A673 (cell line): ENCODE measurements at regions not wholly inside any gene's neighbourhood (a gene's known extent, or its start where the extent isn't known, plus 50 kb on each side); places are given as distances from the start of the nearest gene placed in this dataset.

ENCODE experiments used
- BruUV-seq: library from RNA; stranded (reverse); fragments of 400-500 nt; replicated peaks from 2 replicates; lab custom pipeline; 2021; lab: Mats Ljungman, UMichigan
- CTCF ChIA-PET: fragments of 300-600 bp; sonication (Branson Sonifier 250); formaldehyde crosslinking; loops from one replicate; lab custom pipeline; 2022; ENCODE audit warnings: antibody characterized with exemption; lab: Charles Lee
- POLR2A ChIA-PET: fragments of 300-600 bp; sonication (Branson Sonifier 250); formaldehyde crosslinking; loops from one replicate; lab custom pipeline; 2022; ENCODE audit warnings: antibody characterized with exemption; ENCODE audit not compliant: low non-redundant PET; lab: Charles Lee
- DNase-seq: peaks from one replicate; pipeline ENCODE4 v3.0.0-alpha.2; 2015; ENCODE audit warnings: low spot score
- H3K27ac ChIP-seq: fragments of 200-600 bp; sonication (generic); 2 replicates; pipeline ENCODE4 v1.5.1; 2016; ENCODE audit warnings: mixed run types, low read depth, mild to moderate bottlenecking, mixed read lengths, antibody characterized with exemption, low read length; ENCODE audit not compliant: poor library complexity, severe bottlenecking
- H3K27me3 ChIP-seq: fragments of 200-600 bp; sonication (generic); replicated peaks from 2 replicates; pipeline ENCODE4 v1.6.1; 2017; ENCODE audit warnings: mixed run types, low read depth, mild to moderate bottlenecking, mixed read lengths, antibody characterized with exemption, low read length; ENCODE audit not compliant: insufficient read depth, poor library complexity
- H3K36me3 ChIP-seq: fragments of 200-600 bp; sonication (generic); 2 replicates; pipeline ENCODE4 v1.6.1; 2016; ENCODE audit warnings: mixed run types, mild to moderate bottlenecking, mixed read lengths, antibody characterized with exemption, low read length; ENCODE audit not compliant: insufficient read depth, poor library complexity, severe bottlenecking
- H3K4me1 ChIP-seq: fragments of 200-600 bp; sonication (generic); 2 replicates; pipeline ENCODE4 v1.6.1; 2017; ENCODE audit warnings: mixed run types, mild to moderate bottlenecking, mixed read lengths, antibody characterized with exemption, low read length; ENCODE audit not compliant: insufficient read depth, poor library complexity, severe bottlenecking
- H3K4me3 ChIP-seq: fragments of 200-600 bp; sonication (generic); 2 replicates; pipeline ENCODE4 v1.5.1; 2016; ENCODE audit warnings: low read depth, mixed run types, mild to moderate bottlenecking, mixed read lengths, low read length; ENCODE audit not compliant: poor library complexity, severe bottlenecking
- H3K9me3 ChIP-seq: fragments of 200-600 bp; sonication (generic); 2 replicates; pipeline ENCODE4 v1.6.1; 2016; ENCODE audit warnings: mixed run types, low read depth, mild to moderate bottlenecking, mixed read lengths, antibody characterized with exemption, low read length; ENCODE audit not compliant: poor library complexity, severe bottlenecking
- EZH2 ChIP-seq: fragments of 200-600 bp; sonication (generic); IDR thresholded peaks from 2 replicates; pipeline ENCODE4 v1.6.1; 2017; ENCODE audit warnings: borderline replicate concordance, low read depth, mild to moderate bottlenecking, mixed read lengths, antibody characterized with exemption, low read length; ENCODE audit not compliant: poor library complexity, severe bottlenecking
- intact Hi-C: fragments of 100-400 bp; cut with micrococcal nuclease; formaldehyde crosslinking; loops from one replicate; pipeline ENCODE4 v1.10.0; 2022; ENCODE audit not compliant: unreplicated experiment
- TF ChIP-seq, protein P1 (sequence below): fragments of 300-800, 200-600 bp; sonication (generic); conservative IDR thresholded peaks from 2 replicates; pipeline ENCODE4 v1.5.1; 2017; ENCODE audit warnings: low read depth, mild to moderate bottlenecking, antibody characterized with exemption, low read length, moderate library complexity, mixed read lengths

DNA sequence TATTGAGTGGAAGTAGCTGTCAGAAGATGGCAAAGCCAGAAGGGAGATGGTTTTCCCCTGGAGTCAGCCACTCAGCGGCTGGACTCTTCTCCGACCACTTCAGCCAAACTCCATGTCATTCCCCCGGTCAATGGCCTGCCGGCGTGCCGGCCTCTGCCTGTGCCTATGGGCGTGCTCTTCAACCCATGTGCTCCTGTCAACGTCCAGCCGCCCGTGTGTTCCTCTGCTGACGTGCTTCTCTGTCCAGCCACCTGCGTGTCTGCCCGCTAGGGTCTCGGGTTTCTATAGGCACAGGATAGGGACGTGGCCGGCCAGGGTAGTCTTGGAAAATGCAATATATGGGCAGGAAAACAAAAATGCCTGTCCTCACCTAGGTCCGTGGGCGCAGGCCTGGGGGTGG, 77.7 kb upstream of the RUFY1 start:
- no peak overlapping the region for H3K4me3 ChIP-seq
- H3K4me1 ChIP-seq: peaks cover 5% of the 10 kb centered on the region
- H3K27me3 ChIP-seq: no peaks in the 10 kb centered on the region
- ChIA-PET POLR2A (no interaction called here), CTCF (no interaction called here)
- no peak for TF ChIP-seq EZH2
- TF ChIP-seq, protein P1, sequence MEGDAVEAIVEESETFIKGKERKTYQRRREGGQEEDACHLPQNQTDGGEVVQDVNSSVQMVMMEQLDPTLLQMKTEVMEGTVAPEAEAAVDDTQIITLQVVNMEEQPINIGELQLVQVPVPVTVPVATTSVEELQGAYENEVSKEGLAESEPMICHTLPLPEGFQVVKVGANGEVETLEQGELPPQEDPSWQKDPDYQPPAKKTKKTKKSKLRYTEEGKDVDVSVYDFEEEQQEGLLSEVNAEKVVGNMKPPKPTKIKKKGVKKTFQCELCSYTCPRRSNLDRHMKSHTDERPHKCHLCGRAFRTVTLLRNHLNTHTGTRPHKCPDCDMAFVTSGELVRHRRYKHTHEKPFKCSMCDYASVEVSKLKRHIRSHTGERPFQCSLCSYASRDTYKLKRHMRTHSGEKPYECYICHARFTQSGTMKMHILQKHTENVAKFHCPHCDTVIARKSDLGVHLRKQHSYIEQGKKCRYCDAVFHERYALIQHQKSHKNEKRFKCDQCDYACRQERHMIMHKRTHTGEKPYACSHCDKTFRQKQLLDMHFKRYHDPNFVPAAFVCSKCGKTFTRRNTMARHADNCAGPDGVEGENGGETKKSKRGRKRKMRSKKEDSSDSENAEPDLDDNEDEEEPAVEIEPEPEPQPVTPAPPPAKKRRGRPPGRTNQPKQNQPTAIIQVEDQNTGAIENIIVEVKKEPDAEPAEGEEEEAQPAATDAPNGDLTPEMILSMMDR: no peak
- no TSS peak for BruUV-seq
- H3K9me3 ChIP-seq: no peaks in the 10 kb centered on the region
- no peak overlapping the region for H3K27ac ChIP-seq
- no peaks in the 10 kb centered on the region for H3K36me3 ChIP-seq
- DNase-seq: no peak
- intact Hi-C loops: no loop called here

DNA sequence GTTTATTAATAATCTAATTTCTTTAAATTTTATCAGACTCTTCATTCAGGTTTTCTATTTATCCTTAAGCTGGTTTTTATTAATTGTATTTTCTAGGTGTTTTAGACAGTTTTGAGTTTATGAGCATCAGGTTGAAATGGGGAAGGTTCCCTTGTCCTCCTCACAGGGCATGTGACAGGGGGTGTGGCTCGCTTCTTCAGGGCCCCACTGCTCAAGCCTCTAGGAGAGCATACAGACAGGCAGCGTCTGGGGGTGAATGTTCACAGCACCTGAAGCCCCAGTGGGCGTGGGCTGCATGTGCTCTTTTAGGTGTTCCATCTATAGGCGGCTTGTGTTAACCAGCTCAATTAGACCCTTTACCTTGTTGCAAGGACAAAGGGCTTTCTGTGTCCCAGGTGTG, 78.2 kb upstream of the RUFY1 start:
- peaks cover 5% of the 10 kb centered on the region for H3K4me1 ChIP-seq
- ChIA-PET CTCF (no interaction called here), POLR2A (no interaction called here)
- H3K9me3 ChIP-seq: no peaks in the 10 kb centered on the region
- H3K4me3 ChIP-seq: no peak overlapping the region
- intact Hi-C loops: no loop called here
- no peak for TF ChIP-seq EZH2
- TF ChIP-seq, protein P1: no peak
- H3K36me3 ChIP-seq: no peaks in the 10 kb centered on the region
- DNase-seq: no peak
- no peak overlapping the region for H3K27ac ChIP-seq
- no peaks in the 10 kb centered on the region for H3K27me3 ChIP-seq
- BruUV-seq: no TSS peak

DNA sequence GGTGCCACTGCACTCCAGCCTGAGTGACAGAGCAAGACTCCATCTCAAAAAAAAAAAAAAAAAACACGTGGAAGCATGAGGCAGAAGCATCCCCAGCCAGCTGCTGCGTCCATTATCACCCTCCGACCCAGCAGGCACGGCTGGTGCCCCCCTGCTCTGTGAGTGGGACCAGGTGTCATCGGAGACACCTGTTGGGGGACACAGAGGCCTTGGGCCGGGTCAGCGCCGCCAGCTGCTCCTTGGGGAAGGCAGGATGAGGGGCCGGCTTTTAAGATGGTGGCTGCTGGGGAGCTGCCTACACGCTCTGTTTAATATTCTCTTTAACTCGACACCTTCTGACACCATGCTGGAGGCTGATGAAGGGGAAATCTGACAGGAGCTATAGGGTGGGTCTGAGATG, 80.2 kb upstream of the RUFY1 start:
- POLR2A ChIA-PET: no interaction called here
- intact Hi-C loops: no loop called here
- H3K27me3 ChIP-seq: no peaks in the 10 kb centered on the region
- no peak overlapping the region for H3K4me3 ChIP-seq
- TF ChIP-seq, protein P1: no peak
- TF ChIP-seq EZH2: no peak
- DNase-seq: no peak
- no peak overlapping the region for H3K27ac ChIP-seq
- no TSS peak for BruUV-seq
- no peaks in the 10 kb centered on the region for H3K36me3 ChIP-seq
- H3K4me1 ChIP-seq: peaks cover 4% of the 10 kb centered on the region
- no peaks in the 10 kb centered on the region for H3K9me3 ChIP-seq
- CTCF ChIA-PET: no interaction called here
